ENCODE measurements at regions not wholly inside any gene's neighbourhood (a gene's known extent, or its start where the extent isn't known, plus 50 kb on each side); places are given as distances from the start of the nearest gene placed in this dataset.

GRCh38 chr18:47345291-47345690 is 93.8 kb upstream of the SKOR2 start:
- no TSS peak for BruUV-seq (replicated peaks)
- CTCF ChIA-PET = no interaction called here
- ATAC-seq = no peak

GRCh38 chr18:47343291-47343690 is 91.8 kb upstream of the SKOR2 start:
- intact Hi-C loops (cut with micrococcal nuclease; ENCODE audit: unreplicated experiment) = no loop called here
- CTCF ChIA-PET = no interaction called here
- POLR2A ChIA-PET = no interaction called here
- no peaks in the 10 kb centered on the region for H3K36me3 ChIP-seq (ENCODE audit: control insufficient read depth, insufficient read depth, low read length)
- no TSS peak for BruUV-seq (replicated peaks)
- no peaks in the 10 kb centered on the region for H3K4me1 ChIP-seq (ENCODE audit: control insufficient read depth, insufficient read depth, low read length)
- H3K27me3 ChIP-seq (ENCODE audit: control insufficient read depth, insufficient read depth, low read length) = no peaks in the 10 kb centered on the region
- ATAC-seq (no peak), DNase-seq (ENCODE audit: low read depth, low spot score) (no peak)
- H3K9me3 ChIP-seq (ENCODE audit: control insufficient read depth, insufficient read depth, low read depth, low read length) = no peaks in the 10 kb centered on the region
- no peak overlapping the region for H3K27ac ChIP-seq (ENCODE audit: low read length)
- in situ Hi-C loops (cut with HindIII; ENCODE audit: low pct_unique_long_range_greater_than_20kb, low sequenced_read_pairs) = no loop called here
- TF ChIP-seq REST (IDR thresholded peaks at IDR 0.05; ENCODE audit: insufficient read depth in 1 of 2, low read depth in 2 of 2, low read length in 1 of 2) (no peak), SIN3A (IDR thresholded peaks at IDR 0.05; ENCODE audit: borderline replicate concordance, insufficient read depth, low read depth, low read length) (no peak), POLR2AphosphoS5 (IDR thresholded peaks at IDR 0.05; ENCODE audit: low read depth, low read length) (no peak)
- H3K4me3 ChIP-seq (ENCODE audit: low read depth in 2 of 2, low read length in 2 of 2) = no peak overlapping the region

More at GRCh38 chr18:47345291-47345690, 93.8 kb upstream of the SKOR2 start:
- Histone ChIP-seq H3K4me3 (ENCODE audit: low read depth in 2 of 2, low read length in 2 of 2) (no peak overlapping the region), H3K27ac (ENCODE audit: low read length) (no peak overlapping the region), H3K36me3 (ENCODE audit: control insufficient read depth, insufficient read depth, low read length) (no peaks in the 10 kb centered on the region), H3K4me1 (ENCODE audit: control insufficient read depth, insufficient read depth, low read length) (no peaks in the 10 kb centered on the region), H3K27me3 (ENCODE audit: control insufficient read depth, insufficient read depth, low read length) (no peaks in the 10 kb centered on the region), H3K9me3 (ENCODE audit: control insufficient read depth, insufficient read depth, low read depth, low read length) (no peaks in the 10 kb centered on the region)
- no peak for DNase-seq (ENCODE audit: low read depth, low spot score)
- in situ Hi-C loops (cut with HindIII; ENCODE audit: low pct_unique_long_range_greater_than_20kb, low sequenced_read_pairs) (no loop called here), intact Hi-C loops (cut with micrococcal nuclease; ENCODE audit: unreplicated experiment) (no loop called here)
- POLR2A ChIA-PET = no interaction called here
- TF ChIP-seq SIN3A (IDR thresholded peaks at IDR 0.05; ENCODE audit: borderline replicate concordance, insufficient read depth, low read depth, low read length) (no peak), TCF7L2 (IDR thresholded peaks at IDR 0.05; ENCODE audit: low read depth, low read length) (no peak), REST (IDR thresholded peaks at IDR 0.05; ENCODE audit: insufficient read depth in 1 of 2, low read depth in 2 of 2, low read length in 1 of 2) (no peak), CTCF (IDR thresholded peaks at IDR 0.05) (no peak), POLR2AphosphoS5 (IDR thresholded peaks at IDR 0.05; ENCODE audit: low read depth, low read length) (no peak)

All from Panc1 (cell line).